GM23338 (cell line): ENCODE measurements at regions not wholly inside any gene's neighbourhood (a gene's known extent, or its start where the extent isn't known, plus 50 kb on each side); places are given as distances from the start of the nearest gene placed in this dataset.

Experiments
- CTCF ChIP-seq, 2 experiments: fragments of 200-600 bp in 1 of 2; sonication (generic) in 1 of 2; conservative IDR thresholded peaks; 2 replicates each; pipeline versions ENCODE4 v1.5.1 to v1.6.1; 2016 to 2017; ENCODE audit warnings: antibody characterized with exemption in 2 of 2, low read depth in 2 of 2, mild to moderate bottlenecking in 2 of 2, moderate library complexity in 1 of 2
- NANOG ChIP-seq: IDR thresholded peaks from 2 replicates; pipeline ENCODE4 v1.6.1; 2016; ENCODE audit warnings: antibody characterized with exemption, borderline replicate concordance
- POLR2AphosphoS5 ChIP-seq: IDR thresholded peaks from 2 replicates; pipeline ENCODE4 v1.6.1; 2016; ENCODE audit warnings: antibody characterized with exemption, low read depth

GRCh38 chr3:178456621-178457285, 79.5 kb upstream of the KCNMB2 start:
- no peak for TF ChIP-seq CTCF (conservative IDR thresholded peaks at IDR 0.05; ENCODE audit: low read depth in 2 of 2)
- TF ChIP-seq NANOG, result no peak
- no peak for TF ChIP-seq POLR2AphosphoS5
